ENCODE measurements at regions not wholly inside any gene's neighbourhood (a gene's known extent, or its start where the extent isn't known, plus 50 kb on each side); places are given as distances from the start of the nearest gene placed in this dataset.

DNA sequence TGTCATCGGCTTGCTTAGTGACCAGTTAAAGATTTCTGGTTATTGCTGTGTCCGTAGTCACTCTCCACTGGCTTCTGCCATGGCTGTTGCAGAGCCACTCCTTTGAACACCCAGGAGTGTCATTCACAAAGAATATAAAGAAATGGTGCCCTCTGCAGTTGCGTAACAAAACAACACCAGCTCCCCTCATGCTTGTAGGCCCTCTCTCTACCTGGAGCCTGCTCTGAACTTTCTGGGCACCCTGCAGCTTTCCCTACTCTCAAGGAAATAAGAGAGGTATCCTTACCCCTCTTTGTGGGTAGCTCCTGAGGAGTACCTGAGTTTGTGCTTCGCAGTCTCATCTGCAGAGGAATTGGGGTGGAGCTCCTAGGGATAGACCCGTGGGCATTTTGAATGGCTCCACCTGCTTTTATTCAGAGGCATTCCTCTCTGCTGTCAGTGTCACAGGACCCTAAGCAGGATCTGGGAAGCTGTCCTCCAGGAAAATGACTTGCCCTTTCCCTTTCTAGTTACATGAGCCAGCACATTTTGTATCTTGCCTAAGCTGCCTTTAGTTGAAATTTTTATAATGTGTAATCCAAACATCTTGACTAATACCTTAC lies 97.2 kb upstream of the TMEM260 start:
- intact Hi-C loops (cut with DNase I) = no loop called here
- H3K9me3 ChIP-seq (ENCODE audit: control insufficient read depth, low read length) = no peaks in the 10 kb centered on the region
- no peaks in the 10 kb centered on the region for H3K27me3 ChIP-seq (ENCODE audit: control insufficient read depth in 1 of 2, insufficient read depth in 2 of 2, low read length in 1 of 2)
- no peak for ATAC-seq (ENCODE audit: low FRiP score)
- peaks cover 0 to 5% of the 10 kb centered on the region in 2 donors for H3K4me1 ChIP-seq (ENCODE audit: control insufficient read depth in 1 of 2, insufficient read depth in 2 of 2, low read length in 2 of 2)
- DNase-seq = no peak
- no peaks in the 10 kb centered on the region for H3K36me3 ChIP-seq (ENCODE audit: control insufficient read depth in 1 of 2, insufficient read depth in 2 of 2, low read length in 1 of 2)
- 53 to 71% methylated on average over 5 of the region's 5 CpGs for WGBS, 2 donors
- no peak overlapping the region for H3K27ac ChIP-seq (ENCODE audit: low read depth in 1 of 2, low read length in 2 of 2)
- H3K4me3 ChIP-seq (ENCODE audit: low read length in 2 of 2) = no peak overlapping the region

DNA sequence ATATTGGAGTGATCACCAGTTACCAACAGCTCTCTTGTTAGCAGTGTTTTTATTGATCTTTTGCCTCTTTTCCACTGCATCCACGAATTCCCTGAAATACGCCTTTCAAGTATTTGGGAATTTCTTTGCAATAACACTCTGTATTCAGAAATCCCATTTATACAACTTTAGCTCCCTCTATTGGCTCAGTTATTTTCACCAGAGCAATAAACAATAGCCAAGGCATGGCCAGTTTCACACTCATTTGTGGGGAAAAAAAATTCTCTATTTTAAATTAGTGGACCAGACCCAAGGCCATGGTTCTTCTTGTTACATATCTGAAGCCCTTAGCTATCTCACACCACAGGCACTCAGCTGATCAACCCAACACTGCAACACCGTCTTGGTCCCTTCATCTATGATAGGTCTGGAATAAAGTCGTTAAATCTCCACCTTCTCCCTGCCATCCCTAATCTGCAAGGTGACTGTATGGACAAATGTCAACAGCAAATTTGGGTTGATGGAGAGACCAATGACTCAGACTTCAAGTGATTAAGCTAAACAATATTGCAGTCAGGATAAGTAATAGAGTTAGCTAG lies 92.4 kb upstream of the TMEM260 start:
- Histone ChIP-seq H3K4me1 (ENCODE audit: control insufficient read depth in 1 of 2, insufficient read depth in 2 of 2, low read length in 2 of 2) (peaks cover 1% of the 10 kb centered on the region in 2 donors), H3K4me3 (ENCODE audit: low read length in 2 of 2) (no peak overlapping the region), H3K27ac (ENCODE audit: low read depth in 1 of 2, low read length in 2 of 2) (no peak overlapping the region), H3K9me3 (ENCODE audit: control insufficient read depth, low read length) (no peaks in the 10 kb centered on the region), H3K27me3 (ENCODE audit: control insufficient read depth in 1 of 2, insufficient read depth in 2 of 2, low read length in 1 of 2) (no peaks in the 10 kb centered on the region), H3K36me3 (ENCODE audit: control insufficient read depth in 1 of 2, insufficient read depth in 2 of 2, low read length in 1 of 2) (no peaks in the 10 kb centered on the region)
- 49 to 51% methylated on average over 4 of the region's 4 CpGs for WGBS, 2 donors
- peak; percentile 39 for ATAC-seq (ENCODE audit: low FRiP score)
- intact Hi-C loops (cut with DNase I) = no loop called here
- no peak for DNase-seq

DNA sequence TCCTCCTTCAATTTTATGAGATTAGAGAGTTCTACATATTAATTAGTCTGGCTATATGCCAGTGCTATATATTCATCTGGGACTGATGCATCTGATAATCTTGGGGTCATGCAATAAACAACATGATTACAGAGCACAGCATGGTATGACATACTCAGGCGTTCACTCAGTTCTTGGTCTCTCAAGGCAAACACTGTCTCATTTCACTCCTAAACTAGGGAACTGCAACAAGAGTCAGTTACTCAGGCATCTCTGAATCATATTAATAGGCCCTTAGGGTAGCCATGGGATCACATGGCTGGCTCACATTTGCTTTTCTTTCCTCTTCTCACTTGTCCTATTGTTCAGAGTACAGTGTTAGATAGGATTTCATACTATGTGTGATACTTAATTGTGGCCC lies 91.8 kb upstream of the TMEM260 start:
- no peak for DNase-seq
- intact Hi-C loops (cut with DNase I) = no loop called here
- no peak overlapping the region for H3K4me3 ChIP-seq (ENCODE audit: low read length in 2 of 2)
- no peak for ATAC-seq (ENCODE audit: low FRiP score)
- no peaks in the 10 kb centered on the region for H3K36me3 ChIP-seq (ENCODE audit: control insufficient read depth in 1 of 2, insufficient read depth in 2 of 2, low read length in 1 of 2)
- 54 to 57% methylated on average over 1 of the region's 1 CpG for WGBS, 2 donors
- no peak overlapping the region for H3K27ac ChIP-seq (ENCODE audit: low read depth in 1 of 2, low read length in 2 of 2)
- no peaks in the 10 kb centered on the region for H3K9me3 ChIP-seq (ENCODE audit: control insufficient read depth, low read length)
- H3K27me3 ChIP-seq (ENCODE audit: control insufficient read depth in 1 of 2, insufficient read depth in 2 of 2, low read length in 1 of 2) = no peaks in the 10 kb centered on the region
- H3K4me1 ChIP-seq (ENCODE audit: control insufficient read depth in 1 of 2, insufficient read depth in 2 of 2, low read length in 2 of 2) = peaks cover 0 to 1% of the 10 kb centered on the region in 2 donors

DNA sequence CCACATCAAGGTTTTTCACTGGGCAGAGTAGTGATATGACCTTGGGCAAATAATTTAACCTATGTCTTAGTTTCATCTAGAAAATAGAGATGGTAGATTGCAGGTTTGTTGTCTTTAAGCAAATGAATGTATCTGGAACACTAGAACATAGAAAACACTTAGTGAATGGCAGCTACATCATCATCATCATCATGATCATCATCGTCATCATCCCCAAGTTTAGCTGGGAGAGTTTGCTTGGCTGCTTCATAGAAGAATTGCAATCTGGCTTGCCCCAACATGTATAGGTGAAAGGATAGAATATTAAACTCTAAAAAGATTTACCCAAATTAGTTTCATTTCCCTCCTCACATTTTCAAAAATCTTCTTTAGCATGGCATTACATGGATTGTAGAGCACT lies 91.3 kb upstream of the TMEM260 start:
- Histone ChIP-seq H3K27ac (ENCODE audit: low read depth in 1 of 2, low read length in 2 of 2) (no peak overlapping the region), H3K4me1 (ENCODE audit: control insufficient read depth in 1 of 2, insufficient read depth in 2 of 2, low read length in 2 of 2) (peaks cover 0 to 1% of the 10 kb centered on the region in 2 donors), H3K9me3 (ENCODE audit: control insufficient read depth, low read length) (no peaks in the 10 kb centered on the region), H3K36me3 (ENCODE audit: control insufficient read depth in 1 of 2, insufficient read depth in 2 of 2, low read length in 1 of 2) (no peaks in the 10 kb centered on the region), H3K27me3 (ENCODE audit: control insufficient read depth in 1 of 2, insufficient read depth in 2 of 2, low read length in 1 of 2) (no peaks in the 10 kb centered on the region), H3K4me3 (ENCODE audit: low read length in 2 of 2) (no peak overlapping the region)
- WGBS, 2 donors = 93 to 97% methylated on average over 1 of the region's 1 CpG
- DNase-seq (no peak), ATAC-seq (ENCODE audit: low FRiP score) (no peak)
- intact Hi-C loops (cut with DNase I) = no loop called here

DNA sequence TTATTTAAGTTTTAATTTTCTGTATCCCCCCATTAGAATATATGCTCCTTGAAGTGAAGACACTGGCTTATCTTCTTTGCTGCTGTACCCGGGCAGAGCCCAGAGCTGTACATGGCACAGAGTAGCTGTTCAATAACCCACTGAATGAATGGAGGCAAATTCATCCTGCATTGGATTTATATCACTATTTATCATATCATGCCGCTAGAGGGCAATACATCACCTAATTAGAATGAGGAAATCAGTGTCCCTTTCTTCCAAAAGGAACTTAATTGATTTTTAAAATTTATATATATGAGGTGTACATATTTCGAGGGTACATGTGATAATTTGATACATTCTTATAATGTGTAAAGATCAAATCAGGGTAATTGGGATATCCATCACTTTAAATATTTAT lies 89.2 kb upstream of the TMEM260 start:
- Histone ChIP-seq H3K36me3 (ENCODE audit: control insufficient read depth in 1 of 2, insufficient read depth in 2 of 2, low read length in 1 of 2) (no peaks in the 10 kb centered on the region), H3K27me3 (ENCODE audit: control insufficient read depth in 1 of 2, insufficient read depth in 2 of 2, low read length in 1 of 2) (no peaks in the 10 kb centered on the region), H3K27ac (ENCODE audit: low read depth in 1 of 2, low read length in 2 of 2) (no peak overlapping the region), H3K4me3 (ENCODE audit: low read length in 2 of 2) (no peak overlapping the region), H3K9me3 (ENCODE audit: control insufficient read depth, low read length) (no peaks in the 10 kb centered on the region), H3K4me1 (ENCODE audit: control insufficient read depth in 1 of 2, insufficient read depth in 2 of 2, low read length in 2 of 2) (peaks cover 0 to 1% of the 10 kb centered on the region in 2 donors)
- intact Hi-C loops (cut with DNase I) = loop anchor here (5.0 kb wide), 1 partner anchor 827 kb away; no protein-coding TSS in a partner anchor
- 16% methylated on average over 3 of the region's 3 CpGs for WGBS, 2 donors
- ATAC-seq (ENCODE audit: low FRiP score) (peak; percentile 64), DNase-seq (no peak)

DNA sequence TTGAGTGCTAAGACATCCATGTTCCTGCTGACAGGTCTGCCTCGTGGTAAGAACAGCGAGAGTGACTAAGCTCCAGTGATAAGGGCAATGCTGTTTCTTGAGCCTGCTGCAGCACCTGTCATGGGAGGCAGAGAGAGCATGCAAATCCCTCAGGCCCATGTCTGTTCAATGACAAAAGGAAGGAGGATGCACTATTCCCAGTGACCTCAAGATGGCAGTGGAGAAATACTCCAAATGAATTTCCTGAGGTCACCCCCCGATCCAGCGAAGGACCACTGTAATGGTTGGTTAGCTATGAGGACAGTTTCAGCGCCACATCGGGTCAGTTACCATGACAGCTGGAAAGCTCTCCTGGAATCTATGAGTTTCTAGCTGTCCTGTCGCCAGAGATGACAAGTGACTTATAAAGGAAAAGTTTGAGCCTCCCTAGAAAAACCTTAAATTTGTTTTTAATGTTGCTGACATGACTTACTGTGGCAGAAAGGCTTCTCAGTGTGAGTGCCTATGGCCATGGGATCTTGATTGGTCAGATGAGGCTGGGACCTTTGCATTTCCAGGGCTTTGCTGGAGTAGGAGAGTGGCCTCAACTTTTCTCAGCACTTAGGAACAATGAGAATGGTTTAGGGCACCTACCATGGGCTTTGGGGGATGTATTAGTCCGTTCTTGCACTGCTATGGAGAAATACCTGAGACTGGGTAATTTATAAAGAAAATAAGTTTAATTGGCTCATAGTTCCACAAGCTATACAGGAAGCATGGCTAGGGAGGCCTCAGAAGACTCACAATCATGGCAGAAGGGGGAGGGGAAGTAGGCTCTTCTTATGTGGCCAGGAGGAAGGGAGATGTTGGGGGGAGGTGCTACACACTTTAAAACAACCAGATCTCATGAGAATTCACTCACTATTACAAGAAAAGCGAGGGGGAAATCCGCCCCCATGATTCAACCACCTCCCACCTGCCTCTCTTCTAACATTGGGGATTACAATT lies 88.0 kb upstream of the TMEM260 start:
- H3K4me1 ChIP-seq (ENCODE audit: control insufficient read depth in 1 of 2, insufficient read depth in 2 of 2, low read length in 2 of 2) = peaks cover 0 to 1% of the 10 kb centered on the region in 2 donors
- intact Hi-C loops (cut with DNase I) = loop anchor here (5.0 kb wide), 1 partner anchor 826 kb away; no protein-coding TSS in a partner anchor
- H3K27me3 ChIP-seq (ENCODE audit: control insufficient read depth in 1 of 2, insufficient read depth in 2 of 2, low read length in 1 of 2) = no peaks in the 10 kb centered on the region
- 30 to 31% methylated on average over 10 of the region's 10 CpGs for WGBS, 2 donors
- no peak overlapping the region for H3K4me3 ChIP-seq (ENCODE audit: low read length in 2 of 2)
- DNase-seq (no peak), ATAC-seq (ENCODE audit: low FRiP score) (peak; percentile 56)
- H3K36me3 ChIP-seq (ENCODE audit: control insufficient read depth in 1 of 2, insufficient read depth in 2 of 2, low read length in 1 of 2) = no peaks in the 10 kb centered on the region
- no peak overlapping the region for H3K27ac ChIP-seq (ENCODE audit: low read depth in 1 of 2, low read length in 2 of 2)
- H3K9me3 ChIP-seq (ENCODE audit: control insufficient read depth, low read length) = no peaks in the 10 kb centered on the region

DNA sequence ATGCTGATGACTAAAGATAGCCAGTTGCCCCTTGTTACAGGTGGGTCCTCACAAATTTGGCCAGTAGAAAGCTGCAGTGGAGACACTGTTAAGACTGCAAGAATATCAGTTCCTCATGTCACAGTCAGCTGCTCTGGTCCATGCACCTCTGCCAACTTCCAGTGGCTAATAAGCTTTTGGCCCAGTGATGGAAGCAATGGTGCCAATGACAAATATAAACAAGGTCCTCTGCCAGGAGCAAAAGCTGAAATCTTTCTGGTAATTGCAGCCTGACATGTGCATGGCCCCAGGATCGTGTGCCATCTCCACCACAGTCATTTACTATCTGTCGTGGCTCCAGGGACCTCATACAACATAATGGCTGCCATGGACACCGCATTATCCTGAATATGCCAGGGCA lies 85.4 kb upstream of the TMEM260 start:
- H3K27ac ChIP-seq (ENCODE audit: low read depth in 1 of 2, low read length in 2 of 2) = no peak overlapping the region
- no peaks in the 10 kb centered on the region for H3K36me3 ChIP-seq (ENCODE audit: control insufficient read depth in 1 of 2, insufficient read depth in 2 of 2, low read length in 1 of 2)
- 69 to 73% methylated on average over 3 of the region's 3 CpGs for WGBS, 2 donors
- H3K9me3 ChIP-seq (ENCODE audit: control insufficient read depth, low read length) = no peaks in the 10 kb centered on the region
- no peaks in the 10 kb centered on the region for H3K27me3 ChIP-seq (ENCODE audit: control insufficient read depth in 1 of 2, insufficient read depth in 2 of 2, low read length in 1 of 2)
- ATAC-seq (ENCODE audit: low FRiP score) (no peak), DNase-seq (no peak)
- H3K4me1 ChIP-seq (ENCODE audit: control insufficient read depth in 1 of 2, insufficient read depth in 2 of 2, low read length in 2 of 2) = peaks cover 0 to 1% of the 10 kb centered on the region in 2 donors
- intact Hi-C loops (cut with DNase I) = loop anchor here (5.0 kb wide), 1 partner anchor 823 kb away; no protein-coding TSS in a partner anchor
- no peak overlapping the region for H3K4me3 ChIP-seq (ENCODE audit: low read length in 2 of 2)

DNA sequence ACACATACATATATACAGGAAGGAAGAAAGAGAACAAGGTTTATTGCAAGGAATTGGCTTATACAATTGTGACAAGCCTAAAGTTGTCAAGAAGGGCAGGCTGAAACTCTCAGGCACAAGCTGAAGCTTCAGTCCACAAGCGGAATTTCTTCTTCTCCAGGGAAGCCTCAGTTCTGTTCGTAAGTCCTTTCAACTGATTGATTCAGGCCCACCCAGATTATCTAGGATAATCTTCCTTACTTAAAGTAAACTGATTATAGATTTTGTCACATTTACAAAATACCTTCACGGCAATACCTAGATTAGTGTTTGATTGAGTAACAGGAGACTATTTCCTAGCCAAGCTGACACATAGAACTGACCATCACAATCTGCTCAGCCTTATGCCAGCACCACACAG lies 81.5 kb upstream of the TMEM260 start:
- H3K4me1 ChIP-seq (ENCODE audit: control insufficient read depth in 1 of 2, insufficient read depth in 2 of 2, low read length in 2 of 2) = no peaks in the 10 kb centered on the region
- H3K27ac ChIP-seq (ENCODE audit: low read depth in 1 of 2, low read length in 2 of 2) = no peak overlapping the region
- no peak overlapping the region for H3K4me3 ChIP-seq (ENCODE audit: low read length in 2 of 2)
- WGBS, 2 donors = 89% methylated on average over 3 of the region's 3 CpGs
- H3K27me3 ChIP-seq (ENCODE audit: control insufficient read depth in 1 of 2, insufficient read depth in 2 of 2, low read length in 1 of 2) = no peaks in the 10 kb centered on the region
- DNase-seq (no peak), ATAC-seq (ENCODE audit: low FRiP score) (no peak)
- H3K9me3 ChIP-seq (ENCODE audit: control insufficient read depth, low read length) = no peaks in the 10 kb centered on the region
- intact Hi-C loops (cut with DNase I) = no loop called here
- no peaks in the 10 kb centered on the region for H3K36me3 ChIP-seq (ENCODE audit: control insufficient read depth in 1 of 2, insufficient read depth in 2 of 2, low read length in 1 of 2)
